ENCODE measurements at regions not wholly inside any gene's neighbourhood (a gene's known extent, or its start where the extent isn't known, plus 50 kb on each side); places are given as distances from the start of the nearest gene placed in this dataset.
A peak's percentile ranks its signal among the peaks of the same experiment; 100 is the strongest.

DNA sequence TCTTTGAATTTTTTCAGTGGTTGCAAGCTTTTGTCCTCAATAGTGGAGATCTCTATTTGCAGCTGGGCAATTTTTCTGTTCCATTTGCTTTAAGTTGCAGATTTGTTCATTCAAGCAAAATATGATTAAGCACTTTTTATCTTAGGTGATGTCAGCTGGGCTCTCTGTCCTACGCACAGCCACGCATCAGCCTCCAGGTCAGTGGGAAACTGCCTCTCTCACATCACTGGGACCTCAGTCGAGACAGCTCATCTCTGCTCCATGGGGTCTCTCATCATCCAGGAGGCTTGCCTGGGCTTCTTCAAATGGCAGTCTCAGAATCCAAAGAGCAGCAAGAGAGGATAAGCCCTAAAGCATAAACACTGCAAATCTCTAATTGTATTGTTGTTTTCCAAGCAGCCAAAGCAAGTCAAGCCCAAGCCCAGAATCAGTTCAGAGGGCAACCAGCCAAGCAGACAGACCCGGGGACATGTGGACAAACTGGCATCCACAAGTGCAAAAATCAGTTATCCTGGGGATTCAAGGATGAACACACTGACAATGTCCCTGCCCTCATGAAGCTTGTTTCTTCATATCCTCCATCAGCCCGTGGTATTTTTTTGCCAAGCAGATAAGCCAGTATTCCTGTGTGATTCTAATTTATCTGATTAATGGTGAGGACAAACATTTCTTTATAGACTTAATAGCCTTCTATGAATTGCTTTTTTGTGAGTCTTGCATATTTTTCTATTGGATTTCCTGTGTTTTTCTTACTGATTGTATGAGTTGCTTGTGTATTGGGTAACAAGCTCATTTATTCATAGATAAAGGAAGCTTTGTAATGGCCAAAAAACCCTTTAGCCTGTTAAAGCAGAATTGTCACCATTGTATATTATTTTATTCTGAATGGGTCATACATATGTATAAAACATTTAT is 262.5 kb downstream of the GXYLT1 start:
- DNase-seq = no peak

DNA sequence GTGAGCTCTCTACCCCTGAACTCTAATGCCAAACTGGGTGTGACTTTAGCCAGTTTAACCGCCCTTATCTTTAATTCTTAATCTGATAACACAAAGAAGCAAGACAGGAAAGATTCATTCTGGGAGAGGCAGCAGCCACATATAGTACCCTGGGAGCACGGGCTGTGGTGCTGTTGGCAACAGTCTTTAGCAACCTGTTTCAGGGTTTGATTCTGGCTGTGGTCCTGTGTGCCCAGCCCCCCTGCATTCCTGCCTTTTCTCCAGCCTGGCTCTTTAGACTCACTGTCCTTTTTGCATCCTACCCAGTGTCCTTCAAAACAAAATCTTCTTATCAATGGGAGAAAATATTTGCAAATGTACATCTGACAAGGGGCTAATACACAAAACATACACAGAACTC is 275.2 kb downstream of the GXYLT1 start:
- no peak for DNase-seq

DNA sequence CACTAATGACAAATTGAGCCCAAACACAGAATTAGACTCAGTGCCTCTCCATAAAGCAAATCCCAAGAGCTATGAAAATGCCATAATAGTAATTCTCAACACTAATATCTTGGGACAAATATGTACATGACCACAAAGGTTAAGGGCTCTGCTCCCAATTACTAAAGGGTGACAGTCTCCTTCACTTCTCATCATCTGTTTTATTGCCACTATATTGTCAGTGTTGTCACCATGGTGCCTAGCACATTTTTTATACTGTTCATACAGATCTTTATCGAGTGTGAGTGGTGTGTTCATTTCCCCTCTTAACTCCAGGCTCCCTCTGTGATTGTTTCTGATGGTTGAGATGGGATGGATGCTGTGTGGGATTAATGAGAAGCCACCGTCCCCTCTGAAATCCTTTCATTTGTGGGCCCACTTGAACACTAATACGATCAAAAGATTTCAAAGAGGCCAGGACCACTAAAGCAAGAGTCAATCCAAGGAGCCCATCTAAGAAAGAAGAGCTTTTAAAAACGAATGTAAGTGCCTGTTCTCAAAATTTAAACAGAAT is 277.7 kb downstream of the GXYLT1 start:
- no peak for DNase-seq

DNA sequence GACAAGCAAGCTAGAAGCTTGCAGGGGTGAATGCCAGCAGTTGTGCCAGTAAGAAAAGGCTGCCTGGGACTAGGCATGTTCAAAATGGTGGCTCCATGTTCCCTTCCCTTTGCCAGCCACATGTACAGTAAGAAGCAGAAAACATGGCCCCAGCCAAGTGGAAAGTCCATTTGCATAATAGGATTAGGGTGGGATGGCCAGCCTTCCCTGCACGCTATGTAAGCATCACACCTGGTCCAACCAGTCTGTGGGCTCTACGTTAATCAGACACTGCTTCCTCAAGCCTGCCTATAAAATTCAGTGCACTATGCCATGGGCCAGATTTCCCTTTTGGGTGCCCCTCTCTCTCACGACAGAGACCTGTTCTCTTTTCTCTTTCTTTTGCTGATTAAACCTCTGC is 288.4 kb downstream of the GXYLT1 start:
- DNase-seq = no peak

DNA sequence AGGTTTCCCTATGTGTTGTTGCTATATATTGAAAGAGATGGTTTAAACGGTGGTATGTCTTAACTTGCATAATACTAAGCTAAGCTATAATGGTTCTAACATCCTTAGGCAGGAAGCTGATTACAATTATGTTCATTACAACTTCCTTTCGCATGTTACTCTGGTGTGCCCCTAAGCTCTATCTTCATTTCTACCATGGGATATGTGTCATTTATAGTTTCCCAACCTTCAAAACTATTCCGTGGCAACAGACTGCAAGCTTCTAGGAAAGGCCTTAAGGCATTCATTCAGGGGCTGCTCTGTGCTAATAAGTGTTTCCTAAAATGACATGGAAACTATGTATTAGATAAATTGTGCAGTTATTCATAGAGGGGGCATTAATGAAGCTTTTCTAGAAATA is 294.6 kb downstream of the GXYLT1 start:
- no peak for DNase-seq

DNA sequence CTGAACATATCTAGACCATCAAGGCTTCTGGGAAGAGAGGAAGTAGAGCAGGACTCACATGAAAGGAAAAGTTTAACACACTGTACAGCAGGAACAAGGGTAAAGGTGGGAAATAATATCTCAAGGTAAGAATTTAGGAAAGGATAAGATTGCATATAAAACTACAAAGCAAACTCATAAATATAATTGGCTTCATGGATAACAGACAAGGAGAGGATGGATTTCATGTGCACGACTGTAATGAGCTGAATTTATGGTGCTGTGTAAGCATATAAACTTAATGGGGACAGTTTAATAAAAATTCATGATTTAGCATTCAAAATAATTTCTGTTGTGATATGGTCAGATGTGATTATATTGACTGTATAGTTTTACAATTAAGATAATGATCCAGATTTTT is 298.0 kb downstream of the GXYLT1 start:
- DNase-seq = no peak

DNA sequence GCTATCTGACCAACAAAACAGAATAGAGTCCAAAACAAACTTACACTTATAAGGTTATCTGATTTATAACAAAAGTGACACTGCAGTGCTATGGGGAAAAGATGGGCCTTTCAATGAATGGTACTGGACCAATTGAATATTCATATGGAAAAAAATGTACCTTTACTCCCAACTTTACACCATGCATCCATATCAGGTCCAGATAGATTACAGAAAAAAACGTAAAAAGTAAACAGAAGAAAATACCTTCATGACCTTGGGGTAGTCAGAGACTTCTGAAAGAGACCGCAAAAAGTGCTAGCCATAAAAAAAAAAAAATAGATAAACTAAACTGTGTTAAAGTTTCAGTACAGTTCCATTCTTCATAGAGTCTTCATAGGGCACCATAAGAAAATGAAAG is 308.3 kb downstream of the GXYLT1 start:
- DNase-seq = no peak

GRCh38 chr12:41835556-41835955 is 309.1 kb downstream of the GXYLT1 start:
- peak; percentile 39 to 56 for DNase-seq

DNA sequence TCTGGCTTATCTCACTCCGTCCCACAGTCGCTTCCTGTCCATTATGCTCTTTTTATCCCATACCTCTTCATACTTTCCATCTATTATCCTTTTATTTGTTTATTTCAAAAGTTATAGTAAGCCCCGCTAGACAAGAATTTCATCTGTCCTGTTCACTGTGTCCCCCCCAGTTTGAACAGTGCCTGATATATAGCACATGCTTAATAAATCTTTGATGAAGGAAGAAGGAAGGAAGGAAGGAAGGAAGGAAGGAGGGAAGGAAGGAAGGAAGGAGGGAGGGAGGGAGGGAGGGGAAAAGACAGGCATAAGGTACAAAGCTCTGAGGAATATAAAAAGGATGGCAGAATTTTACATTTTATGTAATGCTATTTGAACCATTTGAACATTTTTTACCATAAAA is 324.7 kb downstream of the GXYLT1 start:
- no peak for DNase-seq

GRCh38 chr12:41804026-41804425 is 340.6 kb downstream of the GXYLT1 start:
- DNase-seq = no peak

GRCh38 chr12:41802803-41803202 is 341.9 kb downstream of the GXYLT1 start:
- DNase-seq = no peak

DNA sequence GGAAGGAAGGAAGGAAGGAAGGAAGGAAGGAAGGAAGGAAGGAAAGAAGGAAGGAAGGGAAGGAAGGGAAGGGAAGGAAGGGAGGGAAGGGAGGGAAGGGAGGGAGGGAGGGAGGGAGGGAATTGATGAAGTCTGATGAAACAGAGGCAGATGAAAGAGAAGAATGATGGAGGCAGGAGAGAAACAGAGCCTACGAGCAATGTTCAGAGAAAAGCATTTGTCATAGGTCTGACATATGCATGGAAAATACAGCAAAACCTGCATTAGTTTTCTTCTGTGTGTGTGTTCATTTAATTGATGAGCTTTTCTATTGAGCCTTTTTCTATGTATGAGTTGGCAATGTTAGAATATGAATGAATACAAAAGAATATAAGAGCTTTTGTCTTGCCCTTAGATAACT is 343.4 kb downstream of the GXYLT1 start:
- DNase-seq = no peak

DNA sequence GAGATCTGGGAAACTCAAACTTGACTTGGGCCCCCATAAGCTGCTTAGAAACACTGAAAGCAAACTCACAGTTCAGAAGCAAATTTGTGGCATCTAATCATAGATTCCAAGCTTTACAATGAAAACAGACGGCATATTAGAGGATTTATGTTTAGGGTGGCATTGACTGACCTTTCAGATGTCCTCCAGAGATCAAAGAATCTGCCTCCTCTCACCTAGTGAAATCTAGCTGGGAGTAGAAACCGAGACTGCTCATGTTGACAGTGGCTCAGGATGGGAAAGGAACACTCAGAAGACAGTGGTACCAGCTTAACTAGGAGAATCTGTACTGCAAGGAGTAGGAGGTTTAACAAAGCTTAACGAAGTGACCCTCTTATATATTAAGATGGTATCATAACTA is 345.0 kb downstream of the GXYLT1 start:
- DNase-seq = no peak

- no peak for DNase-seq
Measured at GRCh38 chr12:41795910-41796309, 348.8 kb downstream of the GXYLT1 start.

GRCh38 chr12:41795051-41795600 is 349.5 kb downstream of the GXYLT1 start:
- no peak for DNase-seq

DNA sequence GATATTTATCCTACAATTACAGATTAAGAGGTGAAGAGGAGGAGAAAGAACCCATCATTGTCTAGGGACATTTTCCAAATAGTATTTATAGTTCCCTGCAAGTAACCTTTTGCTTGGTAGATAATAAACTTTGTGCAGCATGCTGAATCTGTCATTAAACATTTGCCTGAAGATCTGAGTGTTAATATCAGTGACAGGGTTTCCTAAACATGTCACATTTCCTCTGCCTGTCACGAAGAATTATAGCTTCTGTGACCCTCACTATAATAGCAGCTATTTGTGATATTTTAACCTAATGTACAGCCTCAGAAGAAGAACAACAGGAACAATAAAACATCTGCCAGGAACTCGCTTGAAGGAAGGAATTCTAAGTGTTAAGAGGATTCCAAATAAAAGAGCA is 350.3 kb downstream of the GXYLT1 start:
- DNase-seq = no peak

- no peak for DNase-seq
Measured at GRCh38 chr12:41784957-41785356, 359.7 kb downstream of the GXYLT1 start.

DNA sequence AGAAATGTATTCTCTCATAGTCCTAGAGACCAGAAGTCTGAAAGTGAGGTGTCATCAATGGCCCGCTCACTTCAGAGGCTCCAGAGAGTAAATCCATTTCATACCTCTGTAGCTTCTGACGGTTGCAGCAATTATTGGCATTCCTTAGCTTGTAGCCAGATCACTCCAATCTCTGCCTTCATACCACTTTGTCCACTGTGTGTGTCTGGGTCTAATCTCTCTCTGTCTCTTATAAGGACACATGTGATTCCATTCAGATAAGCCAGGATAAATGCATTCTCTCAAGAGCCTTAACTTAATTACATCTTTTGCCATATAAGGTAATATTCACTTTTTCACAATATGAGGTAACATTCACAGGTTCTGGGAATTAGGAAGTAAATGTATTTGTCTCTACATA is 365.7 kb downstream of the GXYLT1 start:
- no peak for DNase-seq

GRCh38 chr12:41777064-41777790 is 367.4 kb downstream of the GXYLT1 start:
- no peak for DNase-seq

DNA sequence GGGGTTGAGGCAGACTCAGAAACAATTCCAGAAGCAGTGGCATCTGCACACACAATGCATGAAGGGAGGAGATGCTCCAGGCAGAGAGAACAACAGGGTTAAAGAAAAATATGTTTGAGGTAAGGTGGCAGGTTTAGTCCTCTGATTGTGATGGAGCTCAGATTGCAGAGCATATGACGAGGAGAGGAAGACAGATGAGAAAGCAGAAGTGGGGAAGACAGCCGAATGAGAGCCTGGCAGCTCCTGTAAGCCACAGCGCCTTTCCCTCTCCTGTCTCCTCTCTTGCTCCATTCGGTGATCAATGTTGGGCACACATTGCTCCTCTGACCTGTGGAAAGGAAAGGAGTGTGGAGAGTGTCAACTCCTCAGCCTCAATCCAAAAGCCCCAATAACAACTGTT is 372.2 kb downstream of the GXYLT1 start:
- DNase-seq = no peak

DNA sequence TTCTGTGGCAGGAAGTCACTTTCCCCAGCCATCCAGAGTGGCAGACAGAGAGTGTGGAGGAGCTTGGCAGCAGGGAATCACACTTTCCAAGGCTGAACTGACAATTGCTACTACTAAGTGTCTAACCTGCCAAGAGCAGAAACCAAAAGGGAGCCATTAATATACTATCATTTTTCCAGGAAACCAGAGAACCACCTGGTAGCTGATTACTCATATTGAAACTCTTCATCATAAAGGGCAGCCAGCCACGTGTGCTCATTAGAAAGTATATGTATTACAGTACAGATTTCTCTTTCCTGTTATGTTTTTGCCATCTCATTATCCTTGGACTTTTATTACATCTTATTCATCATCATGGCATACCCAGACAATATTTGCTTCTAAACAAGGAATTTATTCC is 374.9 kb downstream of the GXYLT1 start:
- DNase-seq = no peak

DNA sequence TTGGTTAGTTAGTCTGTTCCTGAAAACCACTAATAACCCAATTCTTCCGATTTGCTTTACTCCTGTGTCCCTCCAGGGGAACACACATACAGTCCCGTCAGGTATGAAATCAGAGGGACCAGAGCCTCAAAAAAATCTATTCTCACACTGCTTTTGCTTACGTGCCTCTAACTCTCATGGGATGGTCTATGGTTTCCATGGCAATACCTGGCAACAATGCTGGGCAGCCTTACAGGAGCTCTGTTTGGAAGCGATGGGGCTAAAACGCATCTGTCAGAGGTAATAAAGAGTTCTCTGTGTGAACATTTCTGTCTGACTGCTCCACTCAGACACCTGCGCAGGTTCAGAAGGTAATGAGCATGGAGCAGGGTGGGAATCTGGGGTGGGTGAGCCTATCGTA is 376.2 kb downstream of the GXYLT1 start:
- no peak for DNase-seq

GRCh38 chr12:41762691-41763090 is 382.0 kb downstream of the GXYLT1 start:
- no peak for DNase-seq

DNA sequence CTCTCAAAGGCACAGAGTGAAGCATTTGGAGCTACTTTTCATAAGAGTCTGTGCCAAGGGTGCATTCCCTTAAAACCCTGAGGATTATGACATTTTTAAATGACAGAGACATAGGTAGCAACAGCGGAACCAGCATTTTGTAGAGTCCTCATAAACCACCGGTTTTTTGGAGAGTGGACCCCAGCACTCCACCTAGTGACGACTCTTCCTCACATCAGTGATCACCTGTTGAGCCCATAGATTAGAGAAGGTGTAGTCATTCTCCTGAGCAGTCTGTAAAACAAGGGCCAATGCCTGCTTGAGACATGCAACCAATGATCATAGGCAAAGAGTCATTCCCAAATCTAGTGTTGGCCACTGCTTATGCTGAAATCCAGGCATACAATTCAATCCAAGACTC is 399.1 kb downstream of the GXYLT1 start:
- DNase-seq = no peak
